HL-60 (cell line): ENCODE measurements at regions not wholly inside any gene's neighbourhood (a gene's known extent, or its start where the extent isn't known, plus 50 kb on each side); places are given as distances from the start of the nearest gene placed in this dataset.

Experiments used
- GABPA ChIP-seq: IDR thresholded peaks from 2 replicates; pipeline ENCODE4 v1.6.1; 2012; ENCODE audit warnings: low read depth
- POLR2AphosphoS5 ChIP-seq: IDR thresholded peaks from 2 replicates; pipeline ENCODE4 v1.6.1; 2012; ENCODE audit warnings: low read depth
- TF ChIP-seq, protein P1 (sequence below): IDR thresholded peaks from one replicate; pipeline ENCODE4 v1.5.1; 2011; ENCODE audit warnings: low read length, control low read depth, inconsistent platforms; ENCODE audit not compliant: insufficient read depth
- TF ChIP-seq, protein P2 (sequence below): IDR thresholded peaks from 2 replicates; pipeline ENCODE4 v1.6.1; 2012; ENCODE audit warnings: low read depth; ENCODE audit not compliant: insufficient replicate concordance

DNA sequence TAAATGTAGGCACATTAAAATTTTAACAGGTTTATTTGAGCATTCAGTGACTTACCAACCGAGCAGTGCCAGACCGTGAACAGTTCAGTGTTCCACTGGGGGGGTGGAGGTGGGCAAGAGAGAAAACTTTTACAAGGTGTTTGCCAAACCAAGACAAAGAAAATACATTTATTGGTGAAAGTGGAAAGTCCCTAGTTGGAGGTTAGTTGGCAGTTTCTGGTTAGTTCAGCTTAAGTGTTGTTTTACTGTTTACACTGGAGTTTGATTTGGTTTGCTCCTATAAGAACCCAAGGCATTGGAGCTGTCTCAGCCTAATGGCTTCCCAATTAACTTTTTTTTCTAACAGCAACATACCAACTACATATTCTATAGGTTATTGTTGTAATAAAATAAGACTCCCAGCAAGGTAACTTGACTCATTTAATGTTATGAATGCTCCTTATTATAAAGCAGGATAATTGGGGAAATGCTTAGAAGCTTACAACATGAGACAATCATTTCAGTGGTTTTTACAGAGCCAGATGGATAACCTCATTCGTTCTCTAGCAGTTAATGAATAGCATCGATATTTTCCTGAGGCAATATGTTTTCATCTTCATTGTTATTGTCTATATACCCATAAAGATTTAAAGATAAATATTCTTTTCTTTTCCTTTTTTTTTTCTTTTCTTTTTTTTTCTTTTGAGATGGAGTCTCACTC, 115.8 kb downstream of the ETNK1 start:
- TF ChIP-seq, protein P1, sequence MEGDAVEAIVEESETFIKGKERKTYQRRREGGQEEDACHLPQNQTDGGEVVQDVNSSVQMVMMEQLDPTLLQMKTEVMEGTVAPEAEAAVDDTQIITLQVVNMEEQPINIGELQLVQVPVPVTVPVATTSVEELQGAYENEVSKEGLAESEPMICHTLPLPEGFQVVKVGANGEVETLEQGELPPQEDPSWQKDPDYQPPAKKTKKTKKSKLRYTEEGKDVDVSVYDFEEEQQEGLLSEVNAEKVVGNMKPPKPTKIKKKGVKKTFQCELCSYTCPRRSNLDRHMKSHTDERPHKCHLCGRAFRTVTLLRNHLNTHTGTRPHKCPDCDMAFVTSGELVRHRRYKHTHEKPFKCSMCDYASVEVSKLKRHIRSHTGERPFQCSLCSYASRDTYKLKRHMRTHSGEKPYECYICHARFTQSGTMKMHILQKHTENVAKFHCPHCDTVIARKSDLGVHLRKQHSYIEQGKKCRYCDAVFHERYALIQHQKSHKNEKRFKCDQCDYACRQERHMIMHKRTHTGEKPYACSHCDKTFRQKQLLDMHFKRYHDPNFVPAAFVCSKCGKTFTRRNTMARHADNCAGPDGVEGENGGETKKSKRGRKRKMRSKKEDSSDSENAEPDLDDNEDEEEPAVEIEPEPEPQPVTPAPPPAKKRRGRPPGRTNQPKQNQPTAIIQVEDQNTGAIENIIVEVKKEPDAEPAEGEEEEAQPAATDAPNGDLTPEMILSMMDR = no peak
- TF ChIP-seq, protein P2, sequence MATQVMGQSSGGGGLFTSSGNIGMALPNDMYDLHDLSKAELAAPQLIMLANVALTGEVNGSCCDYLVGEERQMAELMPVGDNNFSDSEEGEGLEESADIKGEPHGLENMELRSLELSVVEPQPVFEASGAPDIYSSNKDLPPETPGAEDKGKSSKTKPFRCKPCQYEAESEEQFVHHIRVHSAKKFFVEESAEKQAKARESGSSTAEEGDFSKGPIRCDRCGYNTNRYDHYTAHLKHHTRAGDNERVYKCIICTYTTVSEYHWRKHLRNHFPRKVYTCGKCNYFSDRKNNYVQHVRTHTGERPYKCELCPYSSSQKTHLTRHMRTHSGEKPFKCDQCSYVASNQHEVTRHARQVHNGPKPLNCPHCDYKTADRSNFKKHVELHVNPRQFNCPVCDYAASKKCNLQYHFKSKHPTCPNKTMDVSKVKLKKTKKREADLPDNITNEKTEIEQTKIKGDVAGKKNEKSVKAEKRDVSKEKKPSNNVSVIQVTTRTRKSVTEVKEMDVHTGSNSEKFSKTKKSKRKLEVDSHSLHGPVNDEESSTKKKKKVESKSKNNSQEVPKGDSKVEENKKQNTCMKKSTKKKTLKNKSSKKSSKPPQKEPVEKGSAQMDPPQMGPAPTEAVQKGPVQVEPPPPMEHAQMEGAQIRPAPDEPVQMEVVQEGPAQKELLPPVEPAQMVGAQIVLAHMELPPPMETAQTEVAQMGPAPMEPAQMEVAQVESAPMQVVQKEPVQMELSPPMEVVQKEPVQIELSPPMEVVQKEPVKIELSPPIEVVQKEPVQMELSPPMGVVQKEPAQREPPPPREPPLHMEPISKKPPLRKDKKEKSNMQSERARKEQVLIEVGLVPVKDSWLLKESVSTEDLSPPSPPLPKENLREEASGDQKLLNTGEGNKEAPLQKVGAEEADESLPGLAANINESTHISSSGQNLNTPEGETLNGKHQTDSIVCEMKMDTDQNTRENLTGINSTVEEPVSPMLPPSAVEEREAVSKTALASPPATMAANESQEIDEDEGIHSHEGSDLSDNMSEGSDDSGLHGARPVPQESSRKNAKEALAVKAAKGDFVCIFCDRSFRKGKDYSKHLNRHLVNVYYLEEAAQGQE = no peak
- no peak for TF ChIP-seq POLR2AphosphoS5
- TF ChIP-seq GABPA = no peak
